ENCODE measurements at regions not wholly inside any gene's neighbourhood (a gene's known extent, or its start where the extent isn't known, plus 50 kb on each side); places are given as distances from the start of the nearest gene placed in this dataset.

DNA sequence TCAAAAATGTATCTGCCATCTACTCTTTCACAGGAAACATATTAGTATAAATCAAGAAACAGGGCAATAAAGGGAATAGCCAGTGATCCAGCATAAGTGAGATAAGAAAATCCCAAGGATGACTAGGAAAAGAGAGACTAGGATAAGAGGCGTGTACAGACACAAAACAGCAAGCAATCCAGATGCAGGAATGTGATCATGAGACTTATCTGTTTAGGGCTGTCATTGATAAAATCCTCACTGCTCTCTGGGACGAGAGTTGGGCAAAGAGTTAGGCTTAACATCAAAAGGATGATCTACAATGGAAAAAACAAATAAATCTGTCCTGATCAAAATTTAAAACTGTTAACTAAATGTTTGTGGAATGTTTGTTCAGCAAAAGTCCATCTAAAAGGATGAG lies 1156.8 kb upstream of the C9orf72 start:
- Histone ChIP-seq H2AFZ (replicated peaks) (no peak overlapping the region), H3K36me3 (no peaks in the 10 kb centered on the region), H3K4me2 (no peak overlapping the region), H3K79me2 (ENCODE audit: low read depth) (no peaks in the 10 kb centered on the region), H3K9me3 (ENCODE audit: low read depth) (no peaks in the 10 kb centered on the region), H4K20me1 (ENCODE audit: low read depth) (no peaks in the 10 kb centered on the region), H3K4me1 (no peaks in the 10 kb centered on the region), H3F3A (ENCODE audit: low read depth) (no peaks in the 10 kb centered on the region), H3K27me3 (no peaks in the 10 kb centered on the region), H3K9ac (no peak overlapping the region), H3K4me3 (no peak overlapping the region), H3K27ac (no peak overlapping the region)
- H3K9me3 Mint-ChIP-seq = no peaks in the 10 kb centered on the region
- no peaks in the 10 kb centered on the region for H3K4me1 Mint-ChIP-seq
- H3K27me3 Mint-ChIP-seq (ENCODE audit: insufficient read depth, low read depth) = no peaks in the 10 kb centered on the region
- no peak overlapping the region for H3K4me3 Mint-ChIP-seq
- DNase-seq (ENCODE audit: low spot score) = no peak
- H3K36me3 Mint-ChIP-seq = no peaks in the 10 kb centered on the region
- TF ChIP-seq, protein P1, sequence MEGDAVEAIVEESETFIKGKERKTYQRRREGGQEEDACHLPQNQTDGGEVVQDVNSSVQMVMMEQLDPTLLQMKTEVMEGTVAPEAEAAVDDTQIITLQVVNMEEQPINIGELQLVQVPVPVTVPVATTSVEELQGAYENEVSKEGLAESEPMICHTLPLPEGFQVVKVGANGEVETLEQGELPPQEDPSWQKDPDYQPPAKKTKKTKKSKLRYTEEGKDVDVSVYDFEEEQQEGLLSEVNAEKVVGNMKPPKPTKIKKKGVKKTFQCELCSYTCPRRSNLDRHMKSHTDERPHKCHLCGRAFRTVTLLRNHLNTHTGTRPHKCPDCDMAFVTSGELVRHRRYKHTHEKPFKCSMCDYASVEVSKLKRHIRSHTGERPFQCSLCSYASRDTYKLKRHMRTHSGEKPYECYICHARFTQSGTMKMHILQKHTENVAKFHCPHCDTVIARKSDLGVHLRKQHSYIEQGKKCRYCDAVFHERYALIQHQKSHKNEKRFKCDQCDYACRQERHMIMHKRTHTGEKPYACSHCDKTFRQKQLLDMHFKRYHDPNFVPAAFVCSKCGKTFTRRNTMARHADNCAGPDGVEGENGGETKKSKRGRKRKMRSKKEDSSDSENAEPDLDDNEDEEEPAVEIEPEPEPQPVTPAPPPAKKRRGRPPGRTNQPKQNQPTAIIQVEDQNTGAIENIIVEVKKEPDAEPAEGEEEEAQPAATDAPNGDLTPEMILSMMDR (IDR thresholded peaks at IDR 0.05) = no peak
- TF ChIP-seq EZH2 (IDR thresholded peaks at IDR 0.05) = no peak
- TF ChIP-seq EZH2phosphoT487 (IDR thresholded peaks at IDR 0.05) = no peak
- H3K27ac Mint-ChIP-seq = no peak overlapping the region

DNA sequence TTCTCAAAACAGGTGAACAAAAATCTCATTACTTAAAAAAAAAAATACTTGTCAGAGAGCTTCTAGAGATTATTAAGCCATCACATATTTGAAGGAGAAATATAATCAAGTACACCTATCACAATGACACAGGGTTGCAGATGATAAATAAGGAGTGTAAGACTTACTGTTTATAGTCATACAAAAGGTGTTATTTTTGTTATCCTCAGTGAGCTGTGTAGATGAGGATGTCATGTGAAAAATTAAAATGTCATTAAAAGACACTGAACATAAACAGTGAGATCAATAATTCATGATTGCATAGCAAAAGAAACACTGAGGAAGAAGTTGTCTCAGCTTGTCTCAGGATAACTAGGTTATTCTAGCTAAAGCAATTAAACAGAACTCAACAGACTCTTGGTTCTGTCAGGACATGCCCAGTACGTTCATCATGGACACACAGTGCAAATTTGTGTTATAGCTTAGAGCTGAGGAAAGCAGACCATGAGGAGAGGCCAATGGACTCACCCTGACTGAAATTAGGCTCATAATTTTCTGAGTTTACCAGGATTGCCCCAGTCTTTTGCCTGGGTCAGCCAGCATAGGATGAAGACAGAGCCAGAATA lies 1162.6 kb upstream of the C9orf72 start:
- no peaks in the 10 kb centered on the region for H3K36me3 Mint-ChIP-seq
- DNase-seq (ENCODE audit: low spot score) = no peak
- H3K9ac ChIP-seq = no peak overlapping the region
- H3K36me3 ChIP-seq = no peaks in the 10 kb centered on the region
- TF ChIP-seq, protein P1 (IDR thresholded peaks at IDR 0.05) = no peak
- no peak for TF ChIP-seq EZH2 (IDR thresholded peaks at IDR 0.05)
- no peak for TF ChIP-seq EZH2phosphoT487 (IDR thresholded peaks at IDR 0.05)
- H3K4me3 Mint-ChIP-seq = no peak overlapping the region
- no peaks in the 10 kb centered on the region for H3K27me3 ChIP-seq
- no peaks in the 10 kb centered on the region for H3K4me1 ChIP-seq
- no peak overlapping the region for H3K27ac Mint-ChIP-seq
- H3K27me3 Mint-ChIP-seq (ENCODE audit: insufficient read depth, low read depth) = no peaks in the 10 kb centered on the region
- H3F3A ChIP-seq (ENCODE audit: low read depth) = no peaks in the 10 kb centered on the region
- H3K79me2 ChIP-seq (ENCODE audit: low read depth) = no peaks in the 10 kb centered on the region
- no peaks in the 10 kb centered on the region for H3K9me3 ChIP-seq (ENCODE audit: low read depth)
- H3K4me2 ChIP-seq = no peak overlapping the region
- H3K9me3 Mint-ChIP-seq = no peaks in the 10 kb centered on the region
- no peak overlapping the region for H3K4me3 ChIP-seq
- no peaks in the 10 kb centered on the region for H3K4me1 Mint-ChIP-seq
- H4K20me1 ChIP-seq (ENCODE audit: low read depth) = no peaks in the 10 kb centered on the region
- H2AFZ ChIP-seq (replicated peaks) = peak overlapping the region; percentile 47
- no peak overlapping the region for H3K27ac ChIP-seq

DNA sequence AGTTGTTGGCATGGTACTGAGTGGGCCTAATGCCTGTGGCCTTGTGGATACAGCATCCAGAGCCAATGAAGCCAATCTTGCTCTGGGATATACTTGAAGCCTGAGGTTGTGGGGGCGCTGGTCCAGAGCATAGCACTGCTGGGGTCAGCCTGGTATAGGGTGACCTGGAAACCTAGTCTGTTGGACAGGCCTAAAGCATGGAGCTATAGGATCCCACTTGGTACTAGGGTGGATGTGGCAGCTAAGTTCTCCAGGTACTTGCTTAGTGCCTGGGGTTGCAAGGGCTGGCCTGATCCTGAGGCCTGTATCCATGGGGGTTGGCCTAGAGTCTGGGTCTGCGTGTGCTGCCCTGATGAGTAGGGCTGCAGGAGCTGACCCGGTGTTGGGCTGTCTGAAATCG lies 1168.2 kb upstream of the C9orf72 start:
- Mint-ChIP-seq H3K36me3 (no peaks in the 10 kb centered on the region), H3K4me1 (no peaks in the 10 kb centered on the region), H3K27me3 (ENCODE audit: insufficient read depth, low read depth) (no peaks in the 10 kb centered on the region), H3K9me3 (peaks cover 12% of the 10 kb centered on the region), H3K27ac (no peak overlapping the region), H3K4me3 (no peak overlapping the region)
- Histone ChIP-seq H3K27ac (no peak overlapping the region), H4K20me1 (ENCODE audit: low read depth) (no peaks in the 10 kb centered on the region), H3K4me1 (no peaks in the 10 kb centered on the region), H3K27me3 (no peaks in the 10 kb centered on the region), H3K4me3 (no peak overlapping the region), H2AFZ (replicated peaks) (no peak overlapping the region), H3K36me3 (no peaks in the 10 kb centered on the region), H3F3A (ENCODE audit: low read depth) (no peaks in the 10 kb centered on the region), H3K9me3 (ENCODE audit: low read depth) (peaks cover 6% of the 10 kb centered on the region), H3K4me2 (no peak overlapping the region), H3K79me2 (ENCODE audit: low read depth) (no peaks in the 10 kb centered on the region), H3K9ac (no peak overlapping the region)
- DNase-seq (ENCODE audit: low spot score) = no peak
- TF ChIP-seq EZH2 (IDR thresholded peaks at IDR 0.05) = no peak
- no peak for TF ChIP-seq EZH2phosphoT487 (IDR thresholded peaks at IDR 0.05)
- TF ChIP-seq, protein P1 (IDR thresholded peaks at IDR 0.05) = no peak

Measured in neural progenitor cell (in vitro differentiated cells).